GM19455 (cell line): ENCODE measurements at regions not wholly inside any gene's neighbourhood (a gene's known extent, or its start where the extent isn't known, plus 50 kb on each side); places are given as distances from the start of the nearest gene placed in this dataset.
"Not testable (repeated sequence)": the region's sequence is repeated elsewhere in the genome, so short reads cannot be mapped to it uniquely, and the experiment has no call there.

Experiments used
- ATAC-seq: cut with Tn5 transposase; IDR thresholded peaks from one replicate; pipeline ENCODE4 v1.9.1; 2021; ENCODE audit not compliant: unreplicated experiment

DNA sequence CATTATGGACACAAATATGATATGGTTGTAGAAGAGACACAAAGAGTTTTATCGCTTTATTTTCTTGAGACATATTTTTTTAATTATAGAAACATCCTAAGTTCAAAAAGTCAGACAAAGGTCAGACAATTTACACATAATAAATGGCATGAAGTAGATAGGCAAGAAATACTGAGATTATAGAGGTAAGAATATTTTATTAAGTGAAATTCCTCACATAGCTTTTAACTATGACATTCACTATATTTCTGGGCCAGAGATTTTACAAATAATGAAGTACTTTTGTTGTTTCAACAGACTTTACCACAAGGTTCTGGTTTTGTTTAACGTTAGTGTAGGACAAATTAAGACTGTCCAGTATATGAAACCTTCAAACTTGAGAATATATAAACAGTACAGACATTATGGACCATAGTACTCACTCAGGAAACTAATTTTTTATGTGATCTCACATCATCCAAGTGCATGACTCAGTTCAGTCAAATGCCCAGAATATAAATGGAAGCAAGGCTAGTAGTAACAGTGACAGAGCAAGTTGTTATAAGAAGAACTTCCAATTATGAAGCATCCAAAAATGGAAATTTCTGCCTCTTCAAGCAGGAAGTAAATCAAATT lies 394.8 kb downstream of the KCNJ2 start:
- no peak for ATAC-seq

DNA sequence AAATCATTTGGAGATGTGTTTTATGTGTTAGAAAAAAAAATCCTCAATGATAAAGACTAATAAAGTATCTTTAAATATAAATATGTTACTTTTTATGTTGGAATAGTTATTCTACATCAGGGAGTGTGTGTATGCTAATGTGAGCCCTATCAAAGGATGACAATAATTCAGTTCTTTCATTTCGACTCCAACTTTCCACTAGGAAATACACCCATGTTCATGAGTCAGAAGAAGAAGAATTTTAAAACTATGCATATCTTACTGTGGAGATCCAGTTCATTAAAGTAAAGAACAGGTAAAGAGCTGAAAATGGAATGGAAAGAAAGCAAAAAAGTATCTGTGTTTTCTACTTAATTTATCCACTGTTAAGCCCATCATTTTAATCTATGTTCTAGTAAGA lies 399.8 kb downstream of the KCNJ2 start:
- ATAC-seq, result no peak

DNA sequence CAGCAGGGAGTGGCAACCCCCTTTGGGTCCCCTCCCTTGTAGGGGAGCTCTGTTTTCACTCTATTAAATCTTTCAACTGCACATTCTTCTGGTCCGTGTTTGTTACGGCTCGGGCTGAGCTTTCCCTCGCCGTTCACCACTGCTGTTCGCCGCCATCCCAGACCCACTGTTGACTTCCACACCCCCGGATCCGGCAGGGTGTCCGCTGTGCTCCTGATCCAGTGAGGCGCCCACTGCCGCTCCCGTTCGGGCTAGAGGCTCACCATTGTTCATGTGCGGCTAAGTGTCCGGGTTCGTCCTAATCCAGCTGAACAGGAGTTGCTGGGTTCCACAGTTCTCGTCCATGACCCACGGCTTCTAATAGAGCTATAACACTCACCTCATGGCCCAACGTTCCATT lies 408.1 kb downstream of the KCNJ2 start:
- ATAC-seq, result no peak

DNA sequence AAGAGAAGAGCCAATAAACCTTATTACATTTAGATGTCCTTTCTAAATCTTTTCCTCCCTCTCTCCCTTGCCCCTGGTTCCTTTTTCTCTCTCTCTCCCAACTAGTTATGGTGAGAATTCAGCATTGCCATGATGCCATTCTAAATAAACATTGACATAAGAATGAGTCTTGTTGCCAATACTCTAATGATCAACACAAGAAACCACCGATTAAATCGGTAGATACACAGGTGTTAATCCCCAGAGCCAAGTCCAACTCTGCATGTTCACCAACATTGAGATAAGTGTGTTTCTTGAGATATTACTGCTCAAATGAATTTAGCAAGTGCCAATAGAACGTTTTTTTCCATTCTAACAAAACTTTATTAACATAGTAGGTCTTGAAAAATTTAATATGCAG lies 412.1 kb downstream of the KCNJ2 start:
- no peak for ATAC-seq

- no peak for ATAC-seq
Measured at GRCh38 chr17:70582777-70583176, 413.4 kb downstream of the KCNJ2 start.

DNA sequence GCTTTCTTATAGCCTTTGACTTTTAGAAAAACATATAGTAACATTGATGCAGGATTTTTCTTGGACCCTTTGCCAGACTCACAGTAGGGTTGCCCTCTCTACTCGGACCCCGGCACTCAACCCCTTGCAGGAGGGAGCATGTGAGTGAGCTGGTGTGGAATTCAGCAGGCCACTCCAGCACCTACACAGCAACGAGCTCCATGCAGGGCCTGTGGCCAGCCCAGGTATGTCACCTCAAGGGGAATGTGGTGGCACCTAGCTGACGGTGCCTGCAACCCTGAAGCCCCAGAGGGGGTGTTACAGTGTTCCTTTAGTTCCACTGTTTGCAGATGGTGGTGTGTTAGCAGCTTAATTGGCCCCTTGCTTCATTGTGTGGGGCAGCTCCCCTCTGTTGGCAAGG lies 414.9 kb downstream of the KCNJ2 start:
- no peak for ATAC-seq

DNA sequence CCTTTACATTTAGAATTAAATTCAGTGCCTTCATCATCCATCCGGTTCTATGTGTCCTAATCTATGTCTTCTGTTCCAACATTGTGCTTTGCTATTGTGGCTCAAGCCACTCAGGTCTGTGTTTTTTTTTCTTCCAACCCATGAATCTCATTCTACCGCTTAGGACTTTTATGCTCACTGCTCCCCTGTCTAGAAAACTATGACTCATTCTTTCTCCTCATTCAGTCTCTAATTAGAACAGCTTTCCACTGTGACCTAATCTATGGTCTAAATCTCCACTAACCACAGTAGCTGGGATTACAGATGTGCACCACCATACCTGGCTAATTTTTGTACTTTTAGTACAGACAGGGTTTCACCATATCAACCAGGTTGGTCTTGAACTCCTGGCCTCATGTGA lies 418.7 kb downstream of the KCNJ2 start:
- no peak for ATAC-seq

DNA sequence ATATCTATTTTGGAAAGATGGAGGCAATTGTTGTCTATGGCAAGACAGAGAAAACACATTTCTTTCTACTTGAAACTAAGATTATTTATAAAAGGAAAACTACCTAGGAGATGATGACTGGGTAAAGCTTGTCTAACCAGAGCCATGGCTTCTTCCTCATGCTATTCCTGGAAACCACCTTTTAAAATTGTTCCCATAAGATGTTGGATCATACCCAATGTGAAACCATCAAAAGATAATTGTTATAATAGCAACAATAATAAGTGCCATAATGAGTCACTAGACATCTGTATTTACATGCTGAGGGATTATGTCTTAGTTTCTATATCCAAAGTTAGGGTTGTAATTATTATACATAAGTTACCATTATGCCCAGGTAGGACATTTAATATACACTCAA lies 428.4 kb downstream of the KCNJ2 start:
- ATAC-seq, result no peak

- no peak for ATAC-seq
Measured at GRCh38 chr17:70599198-70599597, 429.9 kb downstream of the KCNJ2 start.

DNA sequence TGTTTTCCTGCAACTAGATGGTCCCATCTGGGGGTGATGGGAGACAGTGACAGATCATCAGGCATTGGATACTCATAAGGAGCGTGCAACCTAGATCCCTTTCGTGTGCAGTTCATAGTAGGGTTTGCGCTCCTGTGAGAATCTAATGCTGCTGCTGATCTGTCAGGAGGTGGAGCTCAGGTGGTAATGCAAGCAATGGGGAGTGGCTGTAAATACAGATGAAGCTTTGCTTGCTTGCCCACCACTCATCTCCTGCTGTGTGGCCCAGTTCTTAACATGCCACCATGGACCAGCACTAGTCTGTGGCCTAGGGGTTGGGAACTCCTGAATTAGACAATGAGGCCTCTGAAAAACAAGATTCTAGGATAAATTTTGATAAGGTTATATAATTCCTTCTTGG lies 430.6 kb downstream of the KCNJ2 start:
- not testable (repeated sequence) for ATAC-seq

DNA sequence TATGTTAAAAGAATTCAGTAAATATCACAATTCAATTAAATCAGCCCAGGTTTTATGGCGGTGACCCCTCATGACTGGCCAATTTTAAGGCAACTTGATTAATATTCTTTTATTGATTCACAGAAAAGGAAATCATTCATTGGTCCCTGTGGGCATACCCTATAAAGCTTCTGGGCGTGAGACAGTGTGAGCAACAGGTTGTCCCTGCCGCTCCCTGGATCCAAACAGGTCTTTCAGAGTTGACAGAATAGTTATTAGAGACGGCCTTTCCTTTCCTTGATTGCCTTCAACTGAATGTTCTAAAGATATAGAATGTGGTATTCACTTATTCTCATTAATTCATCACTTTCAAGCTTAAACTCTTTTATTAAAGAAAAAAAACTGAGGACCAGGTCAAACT lies 433.9 kb downstream of the KCNJ2 start:
- ATAC-seq, result no peak

DNA sequence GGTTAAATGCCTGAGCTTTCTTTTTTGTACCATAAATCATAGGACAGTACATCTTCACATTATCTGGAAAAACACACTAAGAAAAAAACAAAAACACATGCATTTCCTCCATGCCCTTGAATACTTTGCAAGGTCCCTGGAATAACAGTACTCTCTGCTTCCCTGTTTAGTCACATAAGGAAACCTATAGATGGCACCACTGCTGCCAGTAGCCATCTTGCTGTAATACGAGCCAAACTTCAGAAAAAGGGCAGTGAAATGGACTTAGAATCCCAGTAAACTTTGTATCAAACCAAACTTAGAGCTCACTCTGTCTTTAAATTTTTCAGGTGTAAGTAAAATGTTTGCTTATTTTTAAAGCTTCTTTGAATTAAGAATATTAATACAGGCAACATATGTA lies 435.5 kb downstream of the KCNJ2 start:
- ATAC-seq, result no peak

- ATAC-seq, result no peak
Measured at GRCh38 chr17:70606086-70606485, 436.8 kb downstream of the KCNJ2 start.

DNA sequence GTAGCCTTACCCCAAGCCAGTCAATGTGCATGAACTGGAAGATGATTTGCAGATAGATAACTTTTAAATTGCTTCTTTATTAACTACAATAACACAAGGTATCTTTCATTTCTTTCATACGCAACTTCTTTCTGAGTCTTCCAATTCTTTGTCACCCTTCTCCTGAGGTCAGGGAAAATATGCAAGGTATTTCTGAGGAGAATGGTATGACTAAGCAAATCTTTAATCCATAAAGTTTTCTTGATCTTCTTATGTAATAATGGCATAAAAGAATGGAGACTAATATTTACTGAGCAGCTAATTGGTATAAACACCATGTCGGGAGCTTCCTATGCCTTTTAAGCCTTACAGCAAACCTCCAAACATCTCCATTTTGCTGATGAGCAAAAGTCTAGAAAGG lies 438.9 kb downstream of the KCNJ2 start:
- ATAC-seq, result no peak

DNA sequence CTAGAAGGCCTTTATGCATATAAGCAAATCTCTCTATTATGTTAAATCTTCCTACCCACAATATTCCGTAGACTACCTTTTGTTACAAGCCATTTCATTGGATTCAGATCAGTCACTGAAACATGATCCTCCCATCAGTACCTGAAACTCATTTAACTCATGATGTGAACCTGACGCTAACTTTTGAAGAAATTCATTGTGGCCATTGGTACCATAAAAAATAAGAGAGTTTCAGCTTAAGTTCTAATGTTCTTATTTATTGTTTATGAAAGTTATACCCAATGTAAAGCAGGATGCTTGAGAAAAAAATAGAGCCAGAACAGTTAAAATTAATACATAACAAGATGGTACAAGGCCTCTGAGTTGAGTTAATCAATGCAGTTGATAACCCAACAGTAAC lies 439.6 kb downstream of the KCNJ2 start:
- no peak for ATAC-seq

DNA sequence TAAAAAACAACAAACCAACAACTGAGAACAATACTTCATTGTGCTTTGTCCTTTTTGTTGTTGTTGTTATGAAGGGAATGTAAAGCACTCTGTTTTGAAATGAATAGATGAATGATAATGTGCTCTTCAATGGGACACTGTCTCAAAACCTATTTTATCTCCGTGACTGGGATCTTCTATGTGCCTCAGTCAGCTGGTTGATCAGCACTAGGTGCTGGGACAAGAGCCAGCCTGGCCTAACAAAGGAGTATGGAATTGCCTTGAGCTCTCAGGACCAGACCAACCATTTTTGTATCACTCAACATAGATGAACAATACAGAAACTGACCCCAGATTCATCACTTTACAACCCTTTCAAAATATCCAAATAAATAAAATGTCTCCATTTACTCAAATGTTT lies 440.2 kb downstream of the KCNJ2 start:
- ATAC-seq, result no peak

GRCh38 chr17:70610161-70610560 lies 440.8 kb downstream of the KCNJ2 start:
- ATAC-seq, result no peak

DNA sequence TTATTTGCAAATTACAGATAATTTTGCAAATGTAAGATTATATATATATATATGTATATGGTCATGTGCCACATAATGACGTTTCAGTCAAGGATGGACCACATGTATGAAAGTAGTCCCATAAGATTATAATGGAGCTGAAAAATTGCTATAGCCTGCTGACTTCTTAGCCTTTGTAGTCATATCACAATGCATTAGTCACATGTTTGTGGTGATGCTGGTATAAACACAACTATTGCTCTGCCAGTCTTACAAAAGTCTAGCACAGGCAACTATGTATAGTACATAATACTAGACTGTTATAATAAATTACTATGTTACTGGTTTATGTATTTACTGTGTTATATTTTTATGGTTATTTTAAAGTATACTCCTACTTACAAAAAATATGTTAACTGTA lies 444.3 kb downstream of the KCNJ2 start:
- ATAC-seq, result no peak

DNA sequence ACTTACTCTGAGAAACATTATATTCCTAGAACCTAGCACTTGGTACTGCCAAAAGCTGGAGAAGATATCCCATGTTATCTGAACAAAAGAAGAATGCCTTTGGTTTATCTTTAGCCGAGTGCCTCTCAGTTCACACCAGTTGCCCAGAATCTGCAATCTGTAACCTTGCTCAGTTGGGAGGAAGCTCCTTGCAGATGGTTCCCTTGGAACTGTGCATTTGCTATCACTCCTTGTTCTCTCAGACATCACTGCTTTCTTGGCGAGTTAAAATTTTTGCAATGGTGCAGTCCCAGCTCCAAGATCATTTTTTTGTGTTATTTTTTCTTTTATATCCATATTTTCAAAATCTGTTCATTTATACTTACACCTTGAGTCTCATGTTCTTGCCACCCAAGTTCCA lies 446.5 kb downstream of the KCNJ2 start:
- no peak for ATAC-seq

DNA sequence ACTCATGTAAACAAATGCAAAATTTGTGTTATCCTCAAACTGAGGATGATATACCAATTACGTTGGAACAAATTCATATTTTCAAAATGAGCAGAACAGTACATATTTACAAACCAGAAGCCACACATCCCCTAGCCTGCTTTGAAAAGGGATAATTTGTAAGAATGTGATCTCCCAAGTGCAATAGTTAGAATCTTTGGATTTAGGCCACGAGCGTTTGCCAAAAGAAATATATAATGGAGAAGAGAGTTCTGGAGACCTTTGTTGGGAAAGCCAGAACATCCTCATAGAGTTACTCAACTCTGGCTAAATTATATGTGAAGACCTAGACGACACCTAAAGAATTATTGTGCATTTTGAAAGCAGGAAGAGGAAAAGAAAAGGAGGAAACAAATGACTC lies 449.3 kb downstream of the KCNJ2 start:
- no peak for ATAC-seq

DNA sequence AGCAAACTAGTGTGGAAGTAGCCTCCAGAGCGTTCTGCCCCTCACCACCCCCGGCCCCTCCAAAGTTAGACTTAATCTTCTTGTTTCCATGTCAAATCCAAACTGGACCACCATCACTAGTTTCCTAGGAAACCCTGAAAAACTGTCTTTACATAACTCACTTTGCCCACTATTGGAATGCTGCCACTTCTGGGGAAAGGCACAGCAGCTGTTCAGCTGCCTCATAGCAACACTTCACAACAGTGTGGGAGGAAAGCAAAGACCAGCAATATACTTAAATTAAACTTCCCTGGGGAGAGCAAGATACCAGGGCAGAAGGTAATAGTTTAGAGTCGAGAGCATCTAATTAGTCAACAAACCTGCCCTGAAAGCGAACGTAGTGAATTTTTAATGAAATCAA lies 452.2 kb downstream of the KCNJ2 start:
- no peak for ATAC-seq

DNA sequence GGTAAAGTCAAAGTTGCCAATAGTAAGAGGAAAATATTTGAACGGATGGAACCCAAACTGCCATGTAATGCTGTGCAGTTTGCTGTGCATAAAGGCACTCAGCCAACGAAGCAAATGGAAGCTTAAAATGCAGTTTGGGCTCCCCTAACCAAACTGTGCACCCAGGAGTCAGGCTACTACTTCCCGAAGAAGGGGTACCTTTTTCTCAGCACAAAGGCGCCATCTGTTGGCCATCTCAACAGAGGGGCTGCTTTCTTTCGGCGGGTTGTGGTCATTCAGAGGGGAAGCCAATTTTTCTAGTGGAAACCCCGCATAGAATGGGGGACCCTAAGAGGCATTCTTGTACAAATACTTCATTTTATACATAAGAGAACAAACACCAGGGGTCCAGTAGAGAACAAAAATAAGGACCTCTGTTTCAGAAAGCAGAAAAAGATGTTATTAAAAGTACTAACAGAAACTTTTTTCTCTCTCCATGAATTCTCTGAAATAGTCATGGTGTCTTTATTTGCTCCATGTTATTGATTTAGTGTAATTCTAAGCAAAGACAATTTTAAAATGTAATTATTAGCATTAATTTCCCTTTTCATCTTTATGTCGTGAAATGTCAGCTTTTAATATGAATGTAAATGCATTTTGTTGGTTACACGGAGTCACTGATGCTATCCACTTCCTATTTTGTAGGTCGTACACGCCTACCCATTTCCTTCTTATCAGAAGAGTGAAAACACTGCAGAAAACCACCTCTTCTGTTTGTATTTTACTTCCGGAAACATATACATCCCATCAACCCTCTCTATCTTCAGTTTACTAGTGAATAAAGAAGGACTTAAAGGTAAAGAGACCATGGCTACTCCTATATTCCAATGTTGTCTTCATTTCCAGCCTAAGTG lies 453.3 kb downstream of the KCNJ2 start:
- ATAC-seq, result no peak

DNA sequence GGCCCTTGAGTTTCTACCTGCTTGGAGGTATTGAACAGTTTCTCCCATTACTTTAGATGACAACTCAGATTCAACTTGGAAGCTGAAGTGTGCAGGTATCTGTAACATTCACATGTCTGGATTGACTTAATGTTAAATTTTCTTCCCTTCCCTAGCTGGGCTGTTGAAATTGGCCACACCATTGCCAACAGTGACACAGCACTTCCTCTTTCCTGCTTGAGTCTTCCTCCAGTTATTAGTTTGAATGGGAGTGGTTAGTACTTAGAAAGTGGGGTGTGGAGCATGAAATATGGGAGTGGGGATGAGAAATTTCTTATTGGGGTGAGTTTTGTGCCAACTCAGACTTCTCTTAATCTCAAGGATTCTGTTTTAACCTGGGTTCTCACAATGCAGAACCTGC lies 454.9 kb downstream of the KCNJ2 start:
- no peak for ATAC-seq
